Keratinocyte (primary cell): ENCODE measurements at regions not wholly inside any gene's neighbourhood (a gene's known extent, or its start where the extent isn't known, plus 50 kb on each side); places are given as distances from the start of the nearest gene placed in this dataset.

Source experiments
- DNase-seq: peaks from one replicate; pipeline ENCODE4 v3.0.0-alpha.2; 2011; ENCODE audit warnings: low read depth, missing footprints, low spot score
- FAIRE-seq: peaks from 2 replicates; lab custom pipeline; 2011; peaks lifted over from hg19 to GRCh38; lab: Jason Lieb, UNC
- H2AFZ ChIP-seq: 2 replicates; pipeline ENCODE4 v1.6.0; 2012; ENCODE audit warnings: low read length, control low read depth, inconsistent platforms; ENCODE audit not compliant: control insufficient read depth
- H3K27ac ChIP-seq: 2 replicates; pipeline ENCODE4 v1.5.1; 2011; ENCODE audit warnings: low read length; ENCODE audit not compliant: control insufficient read depth, insufficient read depth
- H3K27me3 ChIP-seq: 3 replicates; pipeline ENCODE4 v1.6.0; 2011; ENCODE audit warnings: low read length; ENCODE audit not compliant: control insufficient read depth, insufficient read depth; ENCODE audit errors: extremely low read depth
- H3K36me3 ChIP-seq, 2 experiments: 2 replicates in 1 of 2; 3 replicates in 1 of 2; pipeline ENCODE4 v1.5.1; 2011; ENCODE audit warnings: low read length in 2 of 2, mild to moderate bottlenecking in 1 of 2; ENCODE audit not compliant: control insufficient read depth in 2 of 2, insufficient read depth in 2 of 2; ENCODE audit errors: extremely low read depth in 1 of 2
- H3K4me1 ChIP-seq: 3 replicates; pipeline ENCODE4 v1.5.1; 2011; ENCODE audit warnings: low read length; ENCODE audit not compliant: control insufficient read depth, insufficient read depth; ENCODE audit errors: extremely low read depth
- H3K4me2 ChIP-seq: 3 replicates; pipeline ENCODE4 v1.6.0; 2011; ENCODE audit warnings: low read depth, low read length; ENCODE audit not compliant: control insufficient read depth, insufficient read depth; ENCODE audit errors: extremely low read depth
- H3K4me3 ChIP-seq, 3 experiments: fragments of 200-600 bp in 1 of 3; sonication (generic) in 1 of 3; 2 replicates in 2 of 3; 3 replicates in 1 of 3; pipeline ENCODE4 v1.5.1; 2011 to 2016; ENCODE audit warnings: low read length in 3 of 3, mild to moderate bottlenecking in 3 of 3, control low read depth in 2 of 3, inconsistent platforms in 1 of 3, low read depth in 1 of 3, mixed read lengths in 1 of 3, mixed run types in 1 of 3, moderate library complexity in 1 of 3; ENCODE audit not compliant: control insufficient read depth in 2 of 3, insufficient read depth in 2 of 3; ENCODE audit errors: extremely low read depth in 1 of 3
- H3K79me2 ChIP-seq: 2 replicates; pipeline ENCODE4 v1.6.0; 2012; ENCODE audit warnings: low read length; ENCODE audit not compliant: control insufficient read depth, insufficient read depth
- H3K9ac ChIP-seq: 3 replicates; pipeline ENCODE4 v1.6.0; 2011; ENCODE audit warnings: low read length; ENCODE audit not compliant: control insufficient read depth, insufficient read depth; ENCODE audit errors: extremely low read depth
- H3K9me1 ChIP-seq: 3 replicates; pipeline ENCODE4 v1.6.0; 2011; ENCODE audit warnings: low read length; ENCODE audit not compliant: control insufficient read depth, insufficient read depth; ENCODE audit errors: extremely low read depth
- H3K9me3 ChIP-seq: 2 replicates; pipeline ENCODE4 v1.5.1; 2012; ENCODE audit warnings: low read depth, low read length; ENCODE audit not compliant: control insufficient read depth
- H4K20me1 ChIP-seq: 3 replicates; pipeline ENCODE4 v1.6.0; 2011; ENCODE audit warnings: low read length; ENCODE audit not compliant: control insufficient read depth, insufficient read depth; ENCODE audit errors: extremely low read depth
- CTCF ChIP-seq, 3 experiments: IDR thresholded peaks in 1 of 3; conservative IDR thresholded peaks in 1 of 3; optimal IDR thresholded peaks in 1 of 3; 2 replicates in 2 of 3; 3 replicates in 1 of 3; pipeline versions ENCODE3 to v1.5.1; 2011; ENCODE audit warnings: low read length in 3 of 3, mild to moderate bottlenecking in 3 of 3, moderate library complexity in 2 of 3, control low read depth in 1 of 3, inconsistent platforms in 1 of 3; ENCODE audit not compliant: insufficient read depth in 2 of 3; ENCODE audit errors: extremely low read depth in 1 of 3
- EZH2 ChIP-seq: IDR thresholded peaks from one replicate; pipeline ENCODE4 v1.6.1; 2012; ENCODE audit warnings: inconsistent platforms, mild to moderate bottlenecking, low read length, moderate library complexity
- dilution Hi-C: fragments of 300-500 bp; cut with MboI; formaldehyde crosslinking; loops from one replicate; pipeline ENCODE4 v1.7.0; 2020; ENCODE audit warnings: low sequenced_read_pairs; ENCODE audit not compliant: extremely low pct_ligation_motif_present

GRCh38 chr7:20503278-20503950 lies 112.1 kb upstream of the ABCB5 start:
- TF ChIP-seq EZH2: no peak
- TF ChIP-seq CTCF (optimal IDR thresholded peaks at IDR 0.05 in 1 of 3, IDR thresholded peaks at IDR 0.05 in 1 of 3, conservative IDR thresholded peaks at IDR 0.05 in 1 of 3; ENCODE audit: extremely low read depth in 1 of 3, insufficient read depth in 2 of 3, low read length in 3 of 3): no peak
- DNase-seq (no peak), FAIRE-seq (no peak)
- dilution Hi-C loops: no loop called here
- Histone ChIP-seq H3K9ac (no peak overlapping the region), H3K79me2 (no peaks in the 10 kb centered on the region), H3K4me3 (no peak overlapping the region), H3K4me1 (peaks cover 6% of the 10 kb centered on the region), H3K27me3 (no peaks in the 10 kb centered on the region), H3K4me2 (no peak overlapping the region), H4K20me1 (no peaks in the 10 kb centered on the region), H3K27ac (no peak overlapping the region), H3K9me3 (no peaks in the 10 kb centered on the region), H3K36me3 (no peaks in the 10 kb centered on the region), H2AFZ (no peak overlapping the region), H3K9me1 (no peaks in the 10 kb centered on the region)

DNA sequence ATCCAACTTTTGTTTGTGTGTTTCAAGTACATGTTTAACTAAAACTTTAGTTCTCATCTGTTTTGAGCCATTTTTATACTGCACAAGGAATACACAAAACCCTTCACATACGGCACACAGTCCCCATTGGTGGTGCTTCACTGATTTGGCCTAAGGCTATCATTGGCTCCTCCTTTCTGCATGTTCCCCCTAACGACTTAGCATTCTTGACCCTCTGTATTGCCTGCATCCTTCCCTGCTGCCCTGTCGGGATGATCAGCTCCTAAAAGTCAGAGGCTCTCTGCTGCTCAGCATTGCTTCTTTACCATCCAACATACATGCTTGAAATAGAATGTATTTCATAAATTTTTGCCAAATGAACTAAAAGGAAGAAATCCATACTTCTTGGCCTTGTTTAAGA lies 111.4 kb upstream of the ABCB5 start:
- no peak overlapping the region for H3K27ac ChIP-seq
- no peaks in the 10 kb centered on the region for H3K79me2 ChIP-seq
- H4K20me1 ChIP-seq: no peaks in the 10 kb centered on the region
- dilution Hi-C loops: no loop called here
- no peak overlapping the region for H3K9ac ChIP-seq
- H3K36me3 ChIP-seq: no peaks in the 10 kb centered on the region
- peaks cover 6% of the 10 kb centered on the region for H3K4me1 ChIP-seq
- no peaks in the 10 kb centered on the region for H3K9me1 ChIP-seq
- H3K9me3 ChIP-seq: no peaks in the 10 kb centered on the region
- no peak for DNase-seq
- H3K4me2 ChIP-seq: no peak overlapping the region
- no peak overlapping the region for H2AFZ ChIP-seq
- TF ChIP-seq CTCF (optimal IDR thresholded peaks at IDR 0.05 in 1 of 3, IDR thresholded peaks at IDR 0.05 in 1 of 3, conservative IDR thresholded peaks at IDR 0.05 in 1 of 3; ENCODE audit: extremely low read depth in 1 of 3, insufficient read depth in 2 of 3, low read length in 3 of 3) (no peak), EZH2 (no peak)
- no peak overlapping the region for H3K4me3 ChIP-seq
- H3K27me3 ChIP-seq: no peaks in the 10 kb centered on the region
- FAIRE-seq: no peak
